ENCODE measurements at regions not wholly inside any gene's neighbourhood (a gene's known extent, or its start where the extent isn't known, plus 50 kb on each side); places are given as distances from the start of the nearest gene placed in this dataset.

- TF ChIP-seq, protein P1, sequence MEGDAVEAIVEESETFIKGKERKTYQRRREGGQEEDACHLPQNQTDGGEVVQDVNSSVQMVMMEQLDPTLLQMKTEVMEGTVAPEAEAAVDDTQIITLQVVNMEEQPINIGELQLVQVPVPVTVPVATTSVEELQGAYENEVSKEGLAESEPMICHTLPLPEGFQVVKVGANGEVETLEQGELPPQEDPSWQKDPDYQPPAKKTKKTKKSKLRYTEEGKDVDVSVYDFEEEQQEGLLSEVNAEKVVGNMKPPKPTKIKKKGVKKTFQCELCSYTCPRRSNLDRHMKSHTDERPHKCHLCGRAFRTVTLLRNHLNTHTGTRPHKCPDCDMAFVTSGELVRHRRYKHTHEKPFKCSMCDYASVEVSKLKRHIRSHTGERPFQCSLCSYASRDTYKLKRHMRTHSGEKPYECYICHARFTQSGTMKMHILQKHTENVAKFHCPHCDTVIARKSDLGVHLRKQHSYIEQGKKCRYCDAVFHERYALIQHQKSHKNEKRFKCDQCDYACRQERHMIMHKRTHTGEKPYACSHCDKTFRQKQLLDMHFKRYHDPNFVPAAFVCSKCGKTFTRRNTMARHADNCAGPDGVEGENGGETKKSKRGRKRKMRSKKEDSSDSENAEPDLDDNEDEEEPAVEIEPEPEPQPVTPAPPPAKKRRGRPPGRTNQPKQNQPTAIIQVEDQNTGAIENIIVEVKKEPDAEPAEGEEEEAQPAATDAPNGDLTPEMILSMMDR (conservative IDR thresholded peaks at IDR 0.05) = no peak
- no peak for TF ChIP-seq ZFX (IDR thresholded peaks at IDR 0.05)
Observed at GRCh38 chr19:5281588-5281987, 59.0 kb downstream of the PTPRS start.

Data from C4-2B (cell line).